HCT116 (cell line): ENCODE measurements at regions not wholly inside any gene's neighbourhood (a gene's known extent, or its start where the extent isn't known, plus 50 kb on each side); places are given as distances from the start of the nearest gene placed in this dataset.

Experiments used
- ATAC-seq: fragments of 200-7000 bp; cut with Tn5 transposase; 2 replicates; pipeline ENCODE4 v1.9.1; 2020; ENCODE audit warnings: mild to moderate bottlenecking, moderate library complexity
- BruUV-seq: library from RNA; stranded (reverse); fragments of 400-500 nt; replicated peaks from 2 replicates; lab custom pipeline; 2021; lab: Mats Ljungman, UMichigan
- CTCF ChIA-PET: fragments of 300-600 bp; sonication (Branson Sonifier 250); formaldehyde crosslinking; loops from one replicate; lab custom pipeline; 2021; ENCODE audit warnings: antibody characterized with exemption; lab: Charles Lee
- POLR2A ChIA-PET: fragments of 300-600, 350-600 bp; sonication (Branson Sonifier 250); formaldehyde crosslinking; loops from one replicate; lab custom pipeline; 2021; ENCODE audit warnings: antibody characterized with exemption; lab: Charles Lee
- RAD21 ChIA-PET, 2 experiments: fragments of 300-600 bp; sonication (Branson Sonifier 250); formaldehyde crosslinking; loops; one replicate each; lab custom pipeline; 2023; ENCODE audit warnings: low total read pairs in 2 of 2; ENCODE audit not compliant: uncharacterized antibody in 2 of 2, unreplicated experiment in 2 of 2, low non-redundant PET in 1 of 2; lab: Charles Lee
- DNase-seq: peaks from one replicate; pipeline ENCODE4 v3.0.0-alpha.2; 2010; ENCODE audit warnings: low read depth, low spot score
- H2AFZ ChIP-seq: fragments of 200-600 bp; shearing (Covaris generic), sonication (generic); 2 replicates; pipeline ENCODE4 v1.6.1; 2017; ENCODE audit warnings: low read depth, mixed run types, mixed read lengths, antibody characterized with exemption, low read length; ENCODE audit not compliant: poor library complexity, severe bottlenecking
- H3K27ac ChIP-seq: 2 replicates; pipeline ENCODE4 v1.5.1; 2012; ENCODE audit warnings: low read depth, low read length
- H3K27me3 ChIP-seq: fragments of 200-600 bp; sonication (generic); 2 replicates; pipeline ENCODE4 v1.6.1; 2016; ENCODE audit warnings: mixed run types, low read length, mixed read lengths; ENCODE audit not compliant: insufficient read depth
- H3K36me3 ChIP-seq, 2 experiments: fragments of 200-500 bp in 1 of 2; fragments of 200-600 bp in 1 of 2; sonication (Bioruptor generic) in 1 of 2; sonication (generic) in 1 of 2; 2 replicates each; pipeline versions ENCODE4 v1.5.1 to v1.6.1; 2014 to 2016; ENCODE audit warnings: low read length in 2 of 2, inconsistent platforms in 1 of 2, mixed read lengths in 1 of 2, mixed run types in 1 of 2; ENCODE audit not compliant: insufficient read depth in 2 of 2, control insufficient read depth in 1 of 2
- H3K4me1 ChIP-seq, 2 experiments: fragments of 200-600 bp in 1 of 2; sonication (generic) in 1 of 2; 2 replicates each; pipeline versions ENCODE4 v1.5.1 to v1.6.1; 2012 to 2017; ENCODE audit warnings: low read length in 2 of 2, inconsistent platforms in 1 of 2, mild to moderate bottlenecking in 1 of 2, mixed read lengths in 1 of 2, mixed run types in 1 of 2, moderate library complexity in 1 of 2; ENCODE audit not compliant: insufficient read depth in 2 of 2, control insufficient read depth in 1 of 2
- H3K4me2 ChIP-seq: fragments of 200-600 bp; sonication (generic); 2 replicates; pipeline ENCODE4 v1.6.1; 2017; ENCODE audit warnings: mixed run types, low read length, mixed read lengths
- H3K4me3 ChIP-seq, 2 experiments: fragments of 200-600 bp in 1 of 2; sonication (generic) in 1 of 2; replicated peaks in 1 of 2; 2 replicates each; pipeline ENCODE4 v1.5.1; 2011 to 2016; ENCODE audit warnings: low read length in 2 of 2, control low read depth in 1 of 2, low read depth in 1 of 2, mild to moderate bottlenecking in 1 of 2, mixed read lengths in 1 of 2, mixed run types in 1 of 2
- H3K79me2 ChIP-seq: fragments of 200-600 bp; sonication (generic); 2 replicates; pipeline ENCODE4 v1.6.1; 2017; ENCODE audit warnings: mild to moderate bottlenecking, mixed run types, low read length, moderate library complexity, mixed read lengths; ENCODE audit not compliant: insufficient read depth
- H3K9ac ChIP-seq: fragments of 200-600 bp; sonication (generic); 2 replicates; pipeline ENCODE4 v1.6.1; 2016; ENCODE audit warnings: low read length, mixed read lengths
- H3K9me2 ChIP-seq: fragments of 200-600 bp; sonication (generic), shearing (Covaris generic); 2 replicates; pipeline ENCODE4 v1.6.1; 2017; ENCODE audit warnings: mixed run types, mild to moderate bottlenecking, moderate library complexity; ENCODE audit not compliant: insufficient read depth
- H3K9me3 ChIP-seq, 2 experiments: fragments of 200-500 bp in 1 of 2; fragments of 200-600 bp in 1 of 2; sonication (Bioruptor generic) in 1 of 2; sonication (generic) in 1 of 2; 2 replicates each; pipeline ENCODE4 v1.6.1; 2014 to 2017; ENCODE audit warnings: low read length in 2 of 2, mixed read lengths in 2 of 2, inconsistent platforms in 1 of 2, low read depth in 1 of 2, mild to moderate bottlenecking in 1 of 2, mixed run types in 1 of 2, moderate library complexity in 1 of 2; ENCODE audit not compliant: control insufficient read depth in 1 of 2, insufficient read depth in 1 of 2
- H4K20me1 ChIP-seq: fragments of 200-600 bp; sonication (generic), shearing (Covaris generic); 2 replicates; pipeline ENCODE4 v1.6.1; 2017; ENCODE audit warnings: mixed run types, mild to moderate bottlenecking, moderate library complexity; ENCODE audit not compliant: insufficient read depth
- CBX3 ChIP-seq: IDR thresholded peaks from 2 replicates; pipeline ENCODE4 v1.6.1; 2012; ENCODE audit warnings: low read depth
- EGR1 ChIP-seq: IDR thresholded peaks from 2 replicates; pipeline ENCODE4 v1.6.1; 2012; ENCODE audit warnings: low read depth
- EZH2 ChIP-seq: fragments of 200-600 bp; sonication (generic); IDR thresholded peaks from 2 replicates; pipeline ENCODE4 v1.6.1; 2017; ENCODE audit warnings: antibody characterized with exemption, mixed run types
- FOSL1 ChIP-seq: IDR thresholded peaks from 2 replicates; pipeline ENCODE4 v1.6.1; 2012; ENCODE audit warnings: low read depth
- JUND ChIP-seq: IDR thresholded peaks from 2 replicates; pipeline ENCODE4 v1.6.1; 2012
- POLR2A ChIP-seq: IDR thresholded peaks from 2 replicates; pipeline ENCODE4 v1.7.0; 2011; ENCODE audit warnings: borderline replicate concordance; ENCODE audit not compliant: insufficient read depth, insufficient read length; ENCODE audit errors: extremely low read depth
- POLR2AphosphoS5 ChIP-seq: IDR thresholded peaks from 2 replicates; pipeline ENCODE4 v1.6.1; 2011; ENCODE audit warnings: mild to moderate bottlenecking, low read depth, low read length, moderate library complexity
- RAD21 ChIP-seq: IDR thresholded peaks from 2 replicates; pipeline ENCODE4 v1.6.1; 2012; ENCODE audit warnings: low read depth, mild to moderate bottlenecking
- SRF ChIP-seq: IDR thresholded peaks from 2 replicates; pipeline ENCODE4 v1.6.1; 2012; ENCODE audit warnings: low read depth
- ZFX ChIP-seq: fragments of 450-650 bp; IDR thresholded peaks from 2 replicates; pipeline ENCODE4 v1.6.1; 2017
- intact Hi-C: fragments of 100-400 bp; cut with micrococcal nuclease; formaldehyde crosslinking; loops from 2 replicates; pipeline ENCODE4 v1.10.0; 2022
- TF ChIP-seq, protein P1 (sequence below): IDR thresholded peaks from 2 replicates; pipeline ENCODE4 v1.6.1; 2012
- TF ChIP-seq, protein P2 (sequence below): IDR thresholded peaks from 2 replicates; pipeline ENCODE4 v1.6.1; 2012
- TF ChIP-seq, protein P3 (sequence below): IDR thresholded peaks from 2 replicates; pipeline ENCODE4 v1.6.1; 2011; ENCODE audit warnings: mild to moderate bottlenecking, low read length, moderate library complexity; ENCODE audit not compliant: insufficient replicate concordance; ENCODE audit errors: extremely low read depth
- TF ChIP-seq, protein P4 (sequence below): IDR thresholded peaks from 2 replicates; pipeline ENCODE4 v1.6.1; 2012; ENCODE audit warnings: low read depth

DNA sequence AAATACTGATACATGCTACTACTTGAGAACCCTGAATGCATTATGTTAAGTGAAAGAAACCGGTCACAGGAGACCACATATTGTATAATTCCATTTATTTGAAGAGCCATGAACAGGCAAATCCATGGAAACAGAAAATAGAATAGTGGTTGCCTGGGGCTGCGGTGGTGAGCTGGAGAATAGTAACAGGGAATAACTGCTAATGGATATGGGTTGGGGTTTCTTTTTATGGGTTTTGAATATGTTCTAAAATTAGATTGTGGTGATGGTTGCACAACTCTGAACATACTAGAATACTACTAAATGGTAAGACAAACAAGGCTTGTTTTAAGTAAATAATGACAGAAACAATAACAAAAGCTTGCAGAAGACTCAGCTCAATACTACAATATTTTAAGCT is 293.0 kb downstream of the BTG1 start:
- H3K4me1 ChIP-seq, result no peaks in the 10 kb centered on the region
- no peak for ATAC-seq
- no peaks in the 10 kb centered on the region for H3K27me3 ChIP-seq
- H3K9me3 ChIP-seq, result no peaks in the 10 kb centered on the region
- peaks cover 3% of the 10 kb centered on the region; the same call in 1 of the 2 replicates for H3K9me2 ChIP-seq
- no peak overlapping the region for H3K4me2 ChIP-seq
- RAD21 ChIA-PET, result no interaction called here
- no peaks in the 10 kb centered on the region for H3K36me3 ChIP-seq
- DNase-seq, result no peak
- H3K79me2 ChIP-seq, result no peaks in the 10 kb centered on the region
- H3K4me3 ChIP-seq, result no peak overlapping the region
- no peak overlapping the region for H3K9ac ChIP-seq
- BruUV-seq, result no TSS peak
- H4K20me1 ChIP-seq, result no peaks in the 10 kb centered on the region
- POLR2A ChIA-PET, result no interaction called here
- no peak overlapping the region for H2AFZ ChIP-seq
- CTCF ChIA-PET, result interaction anchor here (0.6 kb wide), 1 partner anchor 142 kb away, joined by 3 read pairs; no protein-coding TSS in a partner anchor
- no peak overlapping the region for H3K27ac ChIP-seq
- intact Hi-C loops, result no loop called here
- TF ChIP-seq SRF (no peak), JUND (no peak), CBX3 (no peak), POLR2AphosphoS5 (no peak), POLR2A (no peak)
- TF ChIP-seq, protein P1, sequence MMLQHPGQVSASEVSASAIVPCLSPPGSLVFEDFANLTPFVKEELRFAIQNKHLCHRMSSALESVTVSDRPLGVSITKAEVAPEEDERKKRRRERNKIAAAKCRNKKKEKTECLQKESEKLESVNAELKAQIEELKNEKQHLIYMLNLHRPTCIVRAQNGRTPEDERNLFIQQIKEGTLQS, result no peak
- TF ChIP-seq, protein P2, sequence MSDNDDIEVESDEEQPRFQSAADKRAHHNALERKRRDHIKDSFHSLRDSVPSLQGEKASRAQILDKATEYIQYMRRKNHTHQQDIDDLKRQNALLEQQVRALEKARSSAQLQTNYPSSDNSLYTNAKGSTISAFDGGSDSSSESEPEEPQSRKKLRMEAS, result no peak

DNA sequence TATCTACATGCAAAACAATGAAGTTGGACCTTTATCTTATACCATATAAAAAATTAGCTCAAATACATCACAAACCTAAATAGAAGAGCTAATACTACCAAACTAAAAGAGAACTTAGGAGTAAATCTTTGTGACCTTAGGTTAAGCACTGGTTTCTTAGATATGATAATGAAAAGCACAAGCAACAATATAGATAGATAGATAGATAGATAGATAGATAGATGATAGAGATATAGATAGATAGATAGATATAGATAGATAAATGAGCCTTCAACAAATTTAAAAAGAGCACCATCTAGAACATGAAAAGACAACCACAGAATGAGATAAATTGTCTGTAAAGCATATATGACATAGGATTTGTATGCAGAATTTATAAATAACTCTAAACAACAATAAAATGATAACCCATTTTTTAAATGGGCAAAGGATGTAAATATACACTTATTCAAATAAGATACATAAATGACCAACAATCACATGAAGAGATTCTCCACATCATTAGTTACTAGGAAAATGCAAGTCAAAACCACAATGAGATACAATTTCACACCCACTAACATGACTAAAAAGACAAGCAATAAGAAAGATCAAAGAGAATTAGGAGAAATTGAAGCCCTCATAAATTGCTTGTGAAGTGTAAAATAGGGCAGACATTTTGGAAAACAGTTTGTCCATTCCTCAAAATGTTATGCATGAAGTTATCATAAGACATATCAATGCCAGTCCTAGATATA is 293.7 kb downstream of the BTG1 start:
- no peak for ATAC-seq
- H3K9me2 ChIP-seq, result peaks cover 3% of the 10 kb centered on the region; the same call in 1 of the 2 replicates
- no peak overlapping the region for H3K27ac ChIP-seq
- H3K4me1 ChIP-seq, result no peaks in the 10 kb centered on the region
- no peak for DNase-seq
- no peak overlapping the region for H3K4me3 ChIP-seq
- no peaks in the 10 kb centered on the region for H3K79me2 ChIP-seq
- H3K36me3 ChIP-seq, result no peaks in the 10 kb centered on the region
- no peak overlapping the region for H3K4me2 ChIP-seq
- no peaks in the 10 kb centered on the region for H3K9me3 ChIP-seq
- ChIA-PET CTCF (no interaction called here), RAD21 (no interaction called here), POLR2A (no interaction called here)
- H3K27me3 ChIP-seq, result no peaks in the 10 kb centered on the region
- no peak overlapping the region for H3K9ac ChIP-seq
- no peaks in the 10 kb centered on the region for H4K20me1 ChIP-seq
- H2AFZ ChIP-seq, result no peak overlapping the region
- intact Hi-C loops, result no loop called here
- no TSS peak for BruUV-seq
- no peak for TF ChIP-seq SRF
- TF ChIP-seq, protein P3, sequence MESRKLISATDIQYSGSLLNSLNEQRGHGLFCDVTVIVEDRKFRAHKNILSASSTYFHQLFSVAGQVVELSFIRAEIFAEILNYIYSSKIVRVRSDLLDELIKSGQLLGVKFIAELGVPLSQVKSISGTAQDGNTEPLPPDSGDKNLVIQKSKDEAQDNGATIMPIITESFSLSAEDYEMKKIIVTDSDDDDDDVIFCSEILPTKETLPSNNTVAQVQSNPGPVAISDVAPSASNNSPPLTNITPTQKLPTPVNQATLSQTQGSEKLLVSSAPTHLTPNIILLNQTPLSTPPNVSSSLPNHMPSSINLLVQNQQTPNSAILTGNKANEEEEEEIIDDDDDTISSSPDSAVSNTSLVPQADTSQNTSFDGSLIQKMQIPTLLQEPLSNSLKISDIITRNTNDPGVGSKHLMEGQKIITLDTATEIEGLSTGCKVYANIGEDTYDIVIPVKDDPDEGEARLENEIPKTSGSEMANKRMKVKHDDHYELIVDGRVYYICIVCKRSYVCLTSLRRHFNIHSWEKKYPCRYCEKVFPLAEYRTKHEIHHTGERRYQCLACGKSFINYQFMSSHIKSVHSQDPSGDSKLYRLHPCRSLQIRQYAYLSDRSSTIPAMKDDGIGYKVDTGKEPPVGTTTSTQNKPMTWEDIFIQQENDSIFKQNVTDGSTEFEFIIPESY, result no peak
- TF ChIP-seq RAD21, result no peak
- no peak for TF ChIP-seq JUND
- TF ChIP-seq, protein P4, sequence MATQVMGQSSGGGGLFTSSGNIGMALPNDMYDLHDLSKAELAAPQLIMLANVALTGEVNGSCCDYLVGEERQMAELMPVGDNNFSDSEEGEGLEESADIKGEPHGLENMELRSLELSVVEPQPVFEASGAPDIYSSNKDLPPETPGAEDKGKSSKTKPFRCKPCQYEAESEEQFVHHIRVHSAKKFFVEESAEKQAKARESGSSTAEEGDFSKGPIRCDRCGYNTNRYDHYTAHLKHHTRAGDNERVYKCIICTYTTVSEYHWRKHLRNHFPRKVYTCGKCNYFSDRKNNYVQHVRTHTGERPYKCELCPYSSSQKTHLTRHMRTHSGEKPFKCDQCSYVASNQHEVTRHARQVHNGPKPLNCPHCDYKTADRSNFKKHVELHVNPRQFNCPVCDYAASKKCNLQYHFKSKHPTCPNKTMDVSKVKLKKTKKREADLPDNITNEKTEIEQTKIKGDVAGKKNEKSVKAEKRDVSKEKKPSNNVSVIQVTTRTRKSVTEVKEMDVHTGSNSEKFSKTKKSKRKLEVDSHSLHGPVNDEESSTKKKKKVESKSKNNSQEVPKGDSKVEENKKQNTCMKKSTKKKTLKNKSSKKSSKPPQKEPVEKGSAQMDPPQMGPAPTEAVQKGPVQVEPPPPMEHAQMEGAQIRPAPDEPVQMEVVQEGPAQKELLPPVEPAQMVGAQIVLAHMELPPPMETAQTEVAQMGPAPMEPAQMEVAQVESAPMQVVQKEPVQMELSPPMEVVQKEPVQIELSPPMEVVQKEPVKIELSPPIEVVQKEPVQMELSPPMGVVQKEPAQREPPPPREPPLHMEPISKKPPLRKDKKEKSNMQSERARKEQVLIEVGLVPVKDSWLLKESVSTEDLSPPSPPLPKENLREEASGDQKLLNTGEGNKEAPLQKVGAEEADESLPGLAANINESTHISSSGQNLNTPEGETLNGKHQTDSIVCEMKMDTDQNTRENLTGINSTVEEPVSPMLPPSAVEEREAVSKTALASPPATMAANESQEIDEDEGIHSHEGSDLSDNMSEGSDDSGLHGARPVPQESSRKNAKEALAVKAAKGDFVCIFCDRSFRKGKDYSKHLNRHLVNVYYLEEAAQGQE, result no peak
- no peak for TF ChIP-seq EGR1
- TF ChIP-seq POLR2A, result no peak
- no peak for TF ChIP-seq ZFX
- TF ChIP-seq, protein P1, result no peak
- no peak for TF ChIP-seq FOSL1
- no peak for TF ChIP-seq EZH2
